A549 (cell line): ENCODE measurements at regions not wholly inside any gene's neighbourhood (a gene's known extent, or its start where the extent isn't known, plus 50 kb on each side); places are given as distances from the start of the nearest gene placed in this dataset.

ENCODE experiments used
- ATAC-seq, 2 experiments: fragments of 200-7000 bp in 1 of 2; fragments of >200 bp in 1 of 2; cut with Nextera tagmentation in 1 of 2; cut with Tn5 transposase in 1 of 2; 3 replicates each; pipeline versions ENCODE4 v1.8.0 to v1.9.1; 2018 to 2020; ENCODE audit warnings: mild to moderate bottlenecking in 1 of 2, moderate library complexity in 1 of 2
- CTCF ChIA-PET: fragments of 300-600 bp; sonication (Branson Sonifier 250); formaldehyde crosslinking; extraction: SDS; loops from one replicate; lab custom pipeline; 2021; ENCODE audit warnings: antibody characterized with exemption, inconsistent platforms; lab: Yijun Ruan, JAX
- POLR2A ChIA-PET: fragments of 350-600 bp; formaldehyde crosslinking; extraction: SDS; loops from one replicate; lab custom pipeline; 2021; ENCODE audit warnings: antibody characterized with exemption, inconsistent platforms; lab: Yijun Ruan, JAX
- DNase-seq, 2 experiments: peaks; one replicate each; pipeline versions ENCODE4 v3.0.0 to v3.0.0-alpha.2; 2011 to 2016; ENCODE audit warnings: low read depth in 1 of 2, low spot score in 1 of 2
- FAIRE-seq: peaks from 2 replicates; lab custom pipeline; 2011; peaks lifted over from hg19 to GRCh38; lab: Jason Lieb, UNC
- H3K27ac ChIP-seq, 2 experiments: fragments of >200 bp; sonication (Bioruptor Twin); formaldehyde crosslinking; 3 replicates each; pipeline ENCODE4 v1.5.1; 2016 to 2017
- H3K4me1 ChIP-seq: fragments of >200 bp; sonication (Bioruptor Twin); formaldehyde crosslinking; 3 replicates; pipeline ENCODE4 v1.6.1; 2016
- H3K4me2 ChIP-seq: fragments of >200 bp; sonication (Bioruptor Twin); formaldehyde crosslinking; 3 replicates; pipeline ENCODE4 v1.6.1; 2016
- H3K4me3 ChIP-seq: fragments of >200 bp; sonication (Bioruptor Twin); formaldehyde crosslinking; 3 replicates; pipeline ENCODE4 v1.5.1; 2016
- H3K9me3 ChIP-seq: fragments of >200 bp; sonication (Bioruptor Twin); formaldehyde crosslinking; 3 replicates; pipeline ENCODE4 v1.6.1; 2016
- ATOH8 ChIP-seq: fragments of 250-450 bp; sonication (Bioruptor Pico); IDR thresholded peaks from 2 replicates; pipeline ENCODE4 v1.5.0; 2020; ENCODE audit warnings: low read depth, mild to moderate bottlenecking, moderate library complexity
- CBX8 ChIP-seq: fragments of 200-600 bp; sonication (generic); IDR thresholded peaks from 2 replicates; pipeline ENCODE4 v1.6.1; 2016
- FOSB ChIP-seq: fragments of 250-450 bp; sonication (Bioruptor Pico); IDR thresholded peaks from 2 replicates; pipeline ENCODE4 v1.5.0; 2020; ENCODE audit warnings: mild to moderate bottlenecking, moderate library complexity
- FOXS1 ChIP-seq: fragments of 250-450 bp; sonication (Bioruptor Pico); IDR thresholded peaks from 2 replicates; pipeline ENCODE4 v1.5.0; 2020; ENCODE audit warnings: mild to moderate bottlenecking, moderate library complexity
- HOXB5 ChIP-seq: fragments of 250-450 bp; sonication (Bioruptor Pico); IDR thresholded peaks from 2 replicates; pipeline ENCODE4 v1.5.0; 2020; ENCODE audit warnings: mild to moderate bottlenecking, moderate library complexity
- NR3C1 ChIP-seq: fragments of >200 bp; sonication (Bioruptor Twin); formaldehyde crosslinking; IDR thresholded peaks from 3 replicates; pipeline ENCODE4 v1.6.1; 2017
- PBX3 ChIP-seq: IDR thresholded peaks from 2 replicates; pipeline ENCODE4 v1.6.1; 2012
- PHF8 ChIP-seq: fragments of 200-600 bp; sonication (generic); IDR thresholded peaks from 2 replicates; pipeline ENCODE4 v1.6.1; 2016; ENCODE audit warnings: low read depth, mild to moderate bottlenecking, antibody characterized with exemption, moderate library complexity, borderline replicate concordance
- POLR2AphosphoS2 ChIP-seq: conservative IDR thresholded peaks from 2 replicates; pipeline ENCODE4 v1.6.1; 2012; ENCODE audit warnings: low read length, improper control_type of control experiment, inconsistent platforms
- RAD21 ChIP-seq, 2 experiments: fragments of >200 bp in 1 of 2; sonication (Bioruptor Twin) in 1 of 2; formaldehyde crosslinking in 1 of 2; IDR thresholded peaks in 1 of 2; conservative IDR thresholded peaks in 1 of 2; 2 replicates in 1 of 2; 3 replicates in 1 of 2; pipeline ENCODE4 v1.6.1; 2012 to 2018; ENCODE audit warnings: inconsistent platforms in 1 of 2
- REST ChIP-seq: fragments of 200-600 bp; sonication (generic); IDR thresholded peaks from 2 replicates; pipeline ENCODE4 v1.6.1; 2016; ENCODE audit warnings: antibody characterized with exemption, mild to moderate bottlenecking, moderate library complexity
- RFX5 ChIP-seq: fragments of 450-650 bp; IDR thresholded peaks from 2 replicates; pipeline ENCODE4 v1.7.1; 2014; ENCODE audit warnings: antibody characterized with exemption, mild to moderate bottlenecking, moderate library complexity
- TP53 ChIP-seq: fragments of 250-450 bp; sonication (Bioruptor Pico); IDR thresholded peaks from 2 replicates; pipeline ENCODE4 v1.5.0; 2021; ENCODE audit warnings: mild to moderate bottlenecking, moderate library complexity
- ZC3H11A ChIP-seq: fragments of 450-650 bp; IDR thresholded peaks from 2 replicates; pipeline ENCODE4 v1.6.1; 2014; ENCODE audit warnings: antibody characterized with exemption, mild to moderate bottlenecking
- ZFP36 ChIP-seq: fragments of 450-650 bp; IDR thresholded peaks from 2 replicates; pipeline ENCODE4 v1.6.1; 2014; ENCODE audit warnings: borderline replicate concordance; ENCODE audit not compliant: partially characterized antibody
- WGBS: methylation state at CpG from one replicate; pipeline ENCODE4 v1.1.6; 2017; ENCODE audit errors: missing lambda C conversion rate; 5-methylcytosine and 5-hydroxymethylcytosine counted together
- TF ChIP-seq, protein P1 (sequence below): IDR thresholded peaks from 2 replicates; pipeline ENCODE4 v1.6.1; 2012
- TF ChIP-seq, protein P2 (sequence below): fragments of >200 bp; sonication (Bioruptor Twin); formaldehyde crosslinking; IDR thresholded peaks from 3 replicates; pipeline ENCODE4 v1.6.1; 2016

DNA sequence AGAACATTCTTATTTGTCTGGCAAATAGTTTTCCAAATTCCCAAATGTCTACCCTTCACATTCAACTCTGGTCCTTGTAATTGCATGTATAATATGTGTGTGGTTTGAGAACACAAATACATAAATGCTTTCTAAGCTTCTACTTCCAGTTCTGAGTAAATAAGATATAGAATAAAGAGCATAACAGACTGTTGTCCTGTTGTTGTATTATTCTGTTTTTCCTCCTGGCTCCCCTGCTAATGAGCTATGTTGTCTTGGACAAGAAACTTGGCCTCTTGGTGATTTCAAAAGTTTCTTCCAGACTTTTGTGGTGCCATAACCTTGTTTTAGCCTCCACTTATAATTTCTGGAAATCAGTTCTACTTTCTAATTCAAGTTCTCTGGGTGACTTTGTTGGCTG, 75.3 kb upstream of the USP38 start (continued):
- TF ChIP-seq HOXB5 (CRISPR knock-in tag) = no peak
- no peak for TF ChIP-seq ZC3H11A

DNA sequence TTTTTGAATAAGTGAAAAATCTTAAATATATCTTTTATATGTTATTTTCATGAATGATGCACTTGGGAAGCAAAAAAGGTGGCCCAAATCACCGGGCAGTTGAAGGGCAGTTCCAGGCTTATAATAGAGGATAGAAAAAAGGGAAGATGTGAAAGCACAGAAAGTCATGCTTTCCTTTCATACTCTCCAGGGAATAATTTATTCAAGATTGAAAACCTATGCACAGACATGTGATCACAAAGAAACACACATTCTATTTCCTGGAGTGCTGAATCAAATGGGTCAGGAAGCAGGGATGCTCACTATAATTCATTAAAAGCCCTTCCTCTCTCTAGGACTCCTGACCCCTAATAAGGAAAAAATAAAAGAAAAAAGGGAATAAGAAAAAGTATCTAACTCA, 66.1 kb upstream of the USP38 start:
- Histone ChIP-seq H3K27ac (no peak overlapping the region), H3K4me3 (no peak overlapping the region), H3K4me1 (no peaks in the 10 kb centered on the region), H3K4me2 (no peak overlapping the region), H3K9me3 (no peaks in the 10 kb centered on the region)
- no peak for FAIRE-seq
- CTCF ChIA-PET = no interaction called here
- WGBS = 15% methylated on average over 1 of the region's 1 CpG
- POLR2A ChIA-PET = no interaction called here
- TF ChIP-seq ZFP36 = no peak
- TF ChIP-seq REST = no peak
- no peak for TF ChIP-seq TP53
- no peak for TF ChIP-seq RFX5
- TF ChIP-seq RAD21 (conservative IDR thresholded peaks at IDR 0.05 in 1 of 2, IDR thresholded peaks at IDR 0.05 in 1 of 2) = no peak
- TF ChIP-seq FOXS1 (CRISPR knock-in tag) = no peak
- TF ChIP-seq, protein P1, sequence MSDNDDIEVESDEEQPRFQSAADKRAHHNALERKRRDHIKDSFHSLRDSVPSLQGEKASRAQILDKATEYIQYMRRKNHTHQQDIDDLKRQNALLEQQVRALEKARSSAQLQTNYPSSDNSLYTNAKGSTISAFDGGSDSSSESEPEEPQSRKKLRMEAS = no peak
- TF ChIP-seq ATOH8 = no peak
- TF ChIP-seq PBX3 = no peak
- TF ChIP-seq, protein P2, sequence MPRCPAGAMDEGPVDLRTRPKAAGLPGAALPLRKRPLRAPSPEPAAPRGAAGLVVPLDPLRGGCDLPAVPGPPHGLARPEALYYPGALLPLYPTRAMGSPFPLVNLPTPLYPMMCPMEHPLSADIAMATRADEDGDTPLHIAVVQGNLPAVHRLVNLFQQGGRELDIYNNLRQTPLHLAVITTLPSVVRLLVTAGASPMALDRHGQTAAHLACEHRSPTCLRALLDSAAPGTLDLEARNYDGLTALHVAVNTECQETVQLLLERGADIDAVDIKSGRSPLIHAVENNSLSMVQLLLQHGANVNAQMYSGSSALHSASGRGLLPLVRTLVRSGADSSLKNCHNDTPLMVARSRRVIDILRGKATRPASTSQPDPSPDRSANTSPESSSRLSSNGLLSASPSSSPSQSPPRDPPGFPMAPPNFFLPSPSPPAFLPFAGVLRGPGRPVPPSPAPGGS = no peak
- no peak for TF ChIP-seq NR3C1
- TF ChIP-seq PHF8 = no peak
- no peak for TF ChIP-seq HOXB5 (CRISPR knock-in tag)
- TF ChIP-seq FOSB = no peak
- no peak for ATAC-seq
- no peak for DNase-seq

GRCh38 chr4:143127621-143128020, 57.1 kb upstream of the USP38 start:
- H3K4me1 ChIP-seq = no peaks in the 10 kb centered on the region
- FAIRE-seq (no peak), ATAC-seq (no peak), DNase-seq (no peak)
- TF ChIP-seq POLR2AphosphoS2 = no peak
- no peak for TF ChIP-seq CBX8
- H3K4me3 ChIP-seq = no peak overlapping the region
- ChIA-PET POLR2A (no interaction called here), CTCF (no interaction called here)
- H3K27ac ChIP-seq = no peak overlapping the region
- H3K4me2 ChIP-seq = no peak overlapping the region
- H3K9me3 ChIP-seq = no peaks in the 10 kb centered on the region
